ENCODE measurements at regions not wholly inside any gene's neighbourhood (a gene's known extent, or its start where the extent isn't known, plus 50 kb on each side); places are given as distances from the start of the nearest gene placed in this dataset.

DNA sequence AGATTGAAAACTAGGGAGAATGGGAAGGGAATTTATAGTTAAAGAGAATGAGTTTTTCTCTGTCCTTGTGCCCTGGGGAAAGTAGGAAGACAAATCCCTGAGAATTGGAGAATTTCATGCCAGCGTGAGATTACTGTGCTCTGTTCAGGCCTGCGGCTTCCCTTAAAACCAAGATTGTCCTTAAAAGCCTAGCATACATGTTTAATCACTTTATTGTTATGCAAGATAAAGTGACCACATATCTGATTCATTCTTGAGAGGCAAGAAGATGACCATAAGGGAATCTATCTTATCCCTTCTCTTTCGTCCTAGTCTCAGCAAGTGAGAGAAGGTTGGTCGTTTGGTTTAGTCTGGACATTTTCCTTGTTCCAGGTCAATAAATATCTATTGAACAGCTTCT is 75.9 kb downstream of the ADCYAP1 start:
- in situ Hi-C loops (cut with MboI; ENCODE audit: low pct_unique_long_range_greater_than_20kb, low sequenced_read_pairs, unreplicated experiment), result no loop called here
- TF ChIP-seq, protein P1, sequence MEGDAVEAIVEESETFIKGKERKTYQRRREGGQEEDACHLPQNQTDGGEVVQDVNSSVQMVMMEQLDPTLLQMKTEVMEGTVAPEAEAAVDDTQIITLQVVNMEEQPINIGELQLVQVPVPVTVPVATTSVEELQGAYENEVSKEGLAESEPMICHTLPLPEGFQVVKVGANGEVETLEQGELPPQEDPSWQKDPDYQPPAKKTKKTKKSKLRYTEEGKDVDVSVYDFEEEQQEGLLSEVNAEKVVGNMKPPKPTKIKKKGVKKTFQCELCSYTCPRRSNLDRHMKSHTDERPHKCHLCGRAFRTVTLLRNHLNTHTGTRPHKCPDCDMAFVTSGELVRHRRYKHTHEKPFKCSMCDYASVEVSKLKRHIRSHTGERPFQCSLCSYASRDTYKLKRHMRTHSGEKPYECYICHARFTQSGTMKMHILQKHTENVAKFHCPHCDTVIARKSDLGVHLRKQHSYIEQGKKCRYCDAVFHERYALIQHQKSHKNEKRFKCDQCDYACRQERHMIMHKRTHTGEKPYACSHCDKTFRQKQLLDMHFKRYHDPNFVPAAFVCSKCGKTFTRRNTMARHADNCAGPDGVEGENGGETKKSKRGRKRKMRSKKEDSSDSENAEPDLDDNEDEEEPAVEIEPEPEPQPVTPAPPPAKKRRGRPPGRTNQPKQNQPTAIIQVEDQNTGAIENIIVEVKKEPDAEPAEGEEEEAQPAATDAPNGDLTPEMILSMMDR (IDR thresholded peaks at IDR 0.05; ENCODE audit: extremely low read depth, insufficient read depth, missing control alignments), result no peak
- no peak for DNase-seq (ENCODE audit: low spot score)

DNA sequence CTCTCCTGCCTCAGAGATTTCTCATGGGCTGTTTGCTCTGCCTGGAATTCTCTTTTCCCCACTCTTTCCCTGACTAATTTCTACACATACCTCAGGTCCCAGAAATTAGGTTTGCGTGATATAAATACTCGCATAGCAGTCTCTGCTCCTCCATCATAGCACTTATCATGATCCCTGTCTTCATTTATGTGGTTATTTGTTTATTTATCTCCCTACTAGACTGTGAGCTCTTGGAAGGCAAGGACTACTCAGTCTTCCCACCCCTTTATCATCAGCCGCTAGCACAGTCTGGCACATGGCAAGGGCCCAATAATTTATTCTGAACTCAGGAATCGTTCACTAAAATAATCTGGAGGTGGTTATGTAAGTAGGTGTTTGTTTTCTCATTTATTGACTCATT is 79.3 kb downstream of the ADCYAP1 start:
- TF ChIP-seq, protein P1 (IDR thresholded peaks at IDR 0.05; ENCODE audit: extremely low read depth, insufficient read depth, missing control alignments), result no peak
- in situ Hi-C loops (cut with MboI; ENCODE audit: low pct_unique_long_range_greater_than_20kb, low sequenced_read_pairs, unreplicated experiment), result no loop called here
- no peak for DNase-seq (ENCODE audit: low spot score)

DNA sequence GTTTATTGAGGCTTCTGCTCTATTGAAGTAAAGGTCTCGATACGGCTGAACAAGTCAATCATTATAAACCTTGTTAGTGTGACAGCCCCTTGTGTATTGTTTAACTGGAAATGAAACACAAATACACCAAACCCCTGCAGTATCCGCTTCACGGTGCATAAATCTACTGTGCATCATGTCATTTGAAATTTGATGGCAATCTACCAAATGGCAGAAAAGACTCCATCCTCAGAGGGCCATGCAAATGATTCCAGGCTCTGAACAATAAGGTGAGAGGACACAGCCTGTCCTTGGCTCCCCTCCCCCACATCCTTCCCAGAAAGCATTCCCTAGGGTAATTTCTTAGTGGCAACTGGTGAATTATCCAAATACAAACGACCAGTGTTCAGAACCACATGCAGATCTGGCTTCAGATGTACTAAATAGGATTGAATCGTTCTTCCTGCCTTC is 80.6 kb downstream of the ADCYAP1 start:
- DNase-seq (ENCODE audit: low spot score), result no peak
- TF ChIP-seq, protein P1 (IDR thresholded peaks at IDR 0.05; ENCODE audit: extremely low read depth, insufficient read depth, missing control alignments), result no peak
- in situ Hi-C loops (cut with MboI; ENCODE audit: low pct_unique_long_range_greater_than_20kb, low sequenced_read_pairs, unreplicated experiment), result no loop called here

DNA sequence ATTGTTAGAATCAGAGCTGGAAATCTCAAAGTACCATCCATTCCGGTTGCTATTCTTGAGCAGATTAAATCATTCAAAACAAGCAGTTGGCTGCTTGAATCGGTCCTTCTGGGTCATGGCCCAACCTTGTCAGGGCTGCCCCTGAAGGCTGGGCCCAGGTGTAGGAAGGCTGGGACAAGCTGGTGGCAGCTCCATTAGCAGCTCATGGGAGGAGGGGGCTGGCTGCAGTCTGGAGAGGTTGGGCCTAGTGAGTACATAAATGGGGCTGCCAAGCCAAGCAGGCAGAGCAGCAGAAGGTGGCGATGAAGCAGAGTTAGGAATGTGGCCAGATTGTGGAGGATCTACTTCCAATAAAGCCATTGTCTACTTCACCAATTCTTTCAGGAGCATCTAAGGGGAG is 81.4 kb downstream of the ADCYAP1 start:
- TF ChIP-seq, protein P1 (IDR thresholded peaks at IDR 0.05; ENCODE audit: extremely low read depth, insufficient read depth, missing control alignments), result no peak

DNA sequence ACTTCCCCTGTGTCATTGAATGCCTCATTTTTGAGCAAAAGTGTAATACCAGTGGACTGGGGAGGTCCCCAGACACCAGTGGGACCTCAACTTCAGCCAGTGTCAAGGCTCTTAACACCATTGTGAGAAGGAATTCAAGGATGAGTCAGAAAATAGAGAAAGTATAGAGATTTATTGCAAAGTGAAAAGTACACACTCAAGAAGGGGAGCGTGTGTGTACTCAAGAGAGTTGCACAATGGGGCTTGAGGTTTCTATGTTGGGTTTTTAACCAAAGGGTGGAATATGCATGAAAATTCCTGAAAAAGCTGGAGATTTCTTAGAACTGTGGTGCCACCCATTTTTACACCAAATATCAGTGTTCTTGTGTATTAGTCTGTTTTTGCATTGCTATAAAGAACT is 81.9 kb downstream of the ADCYAP1 start:
- no peak for DNase-seq (ENCODE audit: low spot score)
- in situ Hi-C loops (cut with MboI; ENCODE audit: low pct_unique_long_range_greater_than_20kb, low sequenced_read_pairs, unreplicated experiment), result no loop called here
- TF ChIP-seq, protein P1 (IDR thresholded peaks at IDR 0.05; ENCODE audit: extremely low read depth, insufficient read depth, missing control alignments), result no peak

More for the DNA sequence above, 81.4 kb downstream of the ADCYAP1 start:
- in situ Hi-C loops (cut with MboI; ENCODE audit: low pct_unique_long_range_greater_than_20kb, low sequenced_read_pairs, unreplicated experiment), result no loop called here
- DNase-seq (ENCODE audit: low spot score), result no peak

DNA sequence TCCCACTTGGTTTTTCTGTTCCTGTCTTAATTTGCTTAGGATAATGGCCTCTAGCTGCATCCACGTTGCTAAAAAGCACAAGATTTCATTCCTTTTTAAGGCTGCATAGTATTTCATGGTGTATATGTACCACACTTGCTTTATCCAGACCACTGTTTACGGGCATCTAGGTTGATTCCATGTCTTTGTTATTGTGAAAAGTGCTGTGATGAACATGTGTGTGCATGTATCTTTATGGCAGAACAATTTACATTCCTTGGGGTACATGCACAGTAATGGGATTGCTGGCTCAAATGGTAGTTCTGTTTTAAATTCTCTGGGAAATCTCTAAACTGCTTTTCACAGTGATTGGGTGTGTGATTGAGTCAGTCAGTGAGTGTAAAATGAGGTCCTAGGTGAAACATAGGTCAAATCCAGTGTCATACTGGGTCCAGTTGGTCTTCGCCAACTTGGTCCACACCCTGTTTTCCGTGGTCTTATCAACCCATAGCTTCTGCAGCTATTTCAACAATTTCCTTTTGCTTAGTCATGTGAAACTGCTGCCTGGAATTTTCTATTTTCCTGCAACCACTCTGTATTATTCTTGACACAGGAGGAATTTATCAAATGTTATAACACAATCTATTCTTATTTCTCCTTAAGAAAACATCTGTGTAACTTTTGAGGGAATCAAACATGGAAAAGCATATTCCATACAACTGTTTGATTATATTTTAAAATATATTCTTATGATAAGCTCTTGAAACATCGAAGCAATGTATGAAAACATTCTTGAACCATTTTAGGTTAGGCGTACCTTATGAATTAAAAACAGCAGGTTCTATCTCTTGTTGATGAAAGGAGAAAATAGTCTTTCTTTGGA is 82.9 kb downstream of the ADCYAP1 start:
- no peak for DNase-seq (ENCODE audit: low spot score)
- TF ChIP-seq, protein P1 (IDR thresholded peaks at IDR 0.05; ENCODE audit: extremely low read depth, insufficient read depth, missing control alignments), result no peak
- in situ Hi-C loops (cut with MboI; ENCODE audit: low pct_unique_long_range_greater_than_20kb, low sequenced_read_pairs, unreplicated experiment), result no loop called here

All from GM13977 (cell line).